H1 (cell line): ENCODE measurements at regions not wholly inside any gene's neighbourhood (a gene's known extent, or its start where the extent isn't known, plus 50 kb on each side); places are given as distances from the start of the nearest gene placed in this dataset.

Experiments
- CTCF ChIA-PET: fragments of 300-600 bp; sonication (Branson Sonifier 250); formaldehyde crosslinking; loops from one replicate; lab custom pipeline; 2021; ENCODE audit not compliant: partially characterized antibody; lab: Charles Lee
- POLR2A ChIA-PET: fragments of 300-600 bp; sonication (Branson Sonifier 250); formaldehyde crosslinking; loops from one replicate; lab custom pipeline; 2021; ENCODE audit warnings: inconsistent platforms; ENCODE audit not compliant: partially characterized antibody; lab: Charles Lee
- DNase-seq, 2 experiments: peaks; one replicate each; pipeline versions ENCODE4 v3.0.0 to v3.0.0-alpha.2; 2010 to 2022; ENCODE audit warnings: low spot score in 2 of 2, low read depth in 1 of 2, mixed read lengths in 1 of 2
- FAIRE-seq: peaks from 2 replicates; lab custom pipeline; 2011; peaks lifted over from hg19 to GRCh38; lab: Jason Lieb, UNC
- H2AFZ ChIP-seq: 2 replicates; pipeline ENCODE4 v1.8.1; 2012; ENCODE audit warnings: low read length, inconsistent platforms
- H2AK5ac ChIP-seq: 2 replicates; pipeline ENCODE4 v1.6.1; 2013; ENCODE audit warnings: low read depth, low read length
- H2BK120ac ChIP-seq: replicated peaks from 2 replicates; pipeline ENCODE3; 2013; ENCODE audit warnings: low read depth, low read length, inconsistent platforms
- H2BK12ac ChIP-seq: 2 replicates; pipeline ENCODE4 v1.6.1; 2013; ENCODE audit warnings: low read depth, low read length
- H2BK15ac ChIP-seq: 2 replicates; pipeline ENCODE4 v1.6.1; 2013; ENCODE audit warnings: low read length
- H2BK20ac ChIP-seq: 2 replicates; pipeline ENCODE4 v1.6.1; 2013; ENCODE audit warnings: low read length
- H2BK5ac ChIP-seq: 2 replicates; pipeline ENCODE4 v1.6.1; 2013; ENCODE audit warnings: low read depth, low read length
- H3K14ac ChIP-seq: 2 replicates; pipeline ENCODE4 v1.6.1; 2013; ENCODE audit warnings: inconsistent platforms; ENCODE audit not compliant: insufficient read length
- H3K18ac ChIP-seq: 2 replicates; pipeline ENCODE4 v1.6.1; 2013; ENCODE audit warnings: low read length; ENCODE audit errors: extremely low read depth
- H3K23ac ChIP-seq: 2 replicates; pipeline ENCODE4 v1.6.1; 2013; ENCODE audit warnings: inconsistent platforms; ENCODE audit not compliant: insufficient read length
- H3K23me2 ChIP-seq: 2 replicates; pipeline ENCODE4 v1.6.1; 2013; ENCODE audit warnings: low read depth, low read length
- H3K27ac ChIP-seq: 2 replicates; pipeline ENCODE4 v1.6.1; 2011; ENCODE audit warnings: low read depth, low read length, inconsistent platforms
- H3K27me3 ChIP-seq, 4 experiments: replicated peaks in 1 of 4; 1 replicate in 1 of 4; 2 replicates in 3 of 4; pipeline versions ENCODE4 v1.6.1 to v1.8.1; 2011 to 2013; ENCODE audit warnings: low read length in 3 of 4, mild to moderate bottlenecking in 3 of 4, inconsistent platforms in 2 of 4, mixed read lengths in 2 of 4, moderate library complexity in 1 of 4; ENCODE audit not compliant: control insufficient read depth in 3 of 4, insufficient read depth in 3 of 4; ENCODE audit errors: extremely low read depth in 1 of 4
- H3K36me3 ChIP-seq, 4 experiments: 2 replicates each; pipeline versions ENCODE4 v1.6.1 to v1.8.1; 2011 to 2013; ENCODE audit warnings: mild to moderate bottlenecking in 4 of 4, low read length in 3 of 4, moderate library complexity in 2 of 4, control low read depth in 1 of 4, inconsistent platforms in 1 of 4; ENCODE audit not compliant: insufficient read depth in 4 of 4, control insufficient read depth in 2 of 4
- H3K4ac ChIP-seq: replicated peaks from 2 replicates; pipeline ENCODE3; 2013; ENCODE audit warnings: low read length, low read depth, mixed read lengths, inconsistent platforms; ENCODE audit not compliant: insufficient read length
- H3K4me1 ChIP-seq, 4 experiments: replicated peaks in 1 of 4; 1 replicate in 1 of 4; 2 replicates in 3 of 4; pipeline versions ENCODE4 v1.6.1 to v1.8.1; 2011 to 2013; ENCODE audit warnings: low read length in 3 of 4, inconsistent platforms in 2 of 4, mixed read lengths in 1 of 4; ENCODE audit not compliant: insufficient read depth in 4 of 4, control insufficient read depth in 3 of 4
- H3K4me2 ChIP-seq, 2 experiments: 2 replicates each; pipeline versions ENCODE4 v1.6.1 to v1.8.1; 2011 to 2013; ENCODE audit warnings: low read depth in 2 of 2, low read length in 2 of 2, control low read depth in 1 of 2, inconsistent platforms in 1 of 2, mild to moderate bottlenecking in 1 of 2; ENCODE audit not compliant: insufficient read depth in 1 of 2
- H3K4me3 ChIP-seq, 4 experiments: fragments of 200-600, 300-600 bp in 1 of 4; sonication (generic), shearing (Covaris generic), sonication (Bioruptor Twin) in 1 of 4; 2 replicates each; pipeline versions ENCODE4 v1.5.1 to v1.8.1; 2011 to 2016; ENCODE audit warnings: low read length in 4 of 4, low read depth in 3 of 4, control low read depth in 2 of 4, inconsistent platforms in 2 of 4, mild to moderate bottlenecking in 2 of 4, mixed read lengths in 1 of 4, moderate library complexity in 1 of 4; ENCODE audit not compliant: insufficient read depth in 2 of 4; ENCODE audit errors: extremely low read depth in 1 of 4
- H3K56ac ChIP-seq: replicated peaks from 2 replicates; pipeline ENCODE3; 2013; ENCODE audit warnings: low read depth, mild to moderate bottlenecking, mixed read lengths, low read length, inconsistent platforms; ENCODE audit not compliant: insufficient read length
- H3K79me1 ChIP-seq: 2 replicates; pipeline ENCODE4 v1.6.1; 2013; ENCODE audit warnings: low read depth, low read length, control low read depth
- H3K79me2 ChIP-seq, 2 experiments: 2 replicates each; pipeline versions ENCODE4 v1.6.1 to v1.8.1; 2012 to 2013; ENCODE audit warnings: low read length in 2 of 2, mild to moderate bottlenecking in 2 of 2, inconsistent platforms in 1 of 2; ENCODE audit not compliant: insufficient read depth in 2 of 2, control insufficient read depth in 1 of 2
- H3K9ac ChIP-seq, 4 experiments: replicated peaks in 1 of 4; 1 replicate in 1 of 4; 2 replicates in 3 of 4; pipeline versions ENCODE4 v1.6.1 to v1.8.1; 2011 to 2013; ENCODE audit warnings: low read depth in 3 of 4, low read length in 3 of 4, control low read depth in 2 of 4, mild to moderate bottlenecking in 2 of 4, moderate library complexity in 2 of 4, inconsistent platforms in 1 of 4; ENCODE audit errors: extremely low read depth in 1 of 4
- H3K9me3 ChIP-seq, 2 experiments: 2 replicates each; pipeline versions ENCODE4 v1.6.1 to v1.8.1; 2012 to 2013; ENCODE audit warnings: mild to moderate bottlenecking in 2 of 2, moderate library complexity in 2 of 2, control low read depth in 1 of 2, inconsistent platforms in 1 of 2, low read depth in 1 of 2, low read length in 1 of 2, mixed read lengths in 1 of 2; ENCODE audit not compliant: insufficient read depth in 2 of 2
- H4K20me1 ChIP-seq, 2 experiments: replicated peaks in 1 of 2; 2 replicates each; pipeline versions ENCODE3 to v1.8.1; 2011 to 2013; ENCODE audit warnings: inconsistent platforms in 2 of 2, low read length in 2 of 2, mild to moderate bottlenecking in 1 of 2; ENCODE audit not compliant: insufficient read depth in 2 of 2, control insufficient read depth in 1 of 2
- H4K5ac ChIP-seq: 2 replicates; pipeline ENCODE4 v1.6.1; 2013; ENCODE audit warnings: low read length, low read depth, mixed read lengths, inconsistent platforms; ENCODE audit not compliant: insufficient read length
- H4K8ac ChIP-seq: 2 replicates; pipeline ENCODE4 v1.8.0; 2013; ENCODE audit warnings: mild to moderate bottlenecking, moderate library complexity, low read length, inconsistent platforms; ENCODE audit not compliant: insufficient read depth; ENCODE audit errors: extremely low read depth
- H4K91ac ChIP-seq: replicated peaks from 2 replicates; pipeline ENCODE3; 2013; ENCODE audit warnings: low read length, mixed read lengths, inconsistent platforms; ENCODE audit not compliant: insufficient read length
- ATF2 ChIP-seq: IDR thresholded peaks from 2 replicates; pipeline ENCODE4 v1.6.1; 2012; ENCODE audit warnings: low read length, inconsistent platforms
- BACH1 ChIP-seq: IDR thresholded peaks from 2 replicates; pipeline ENCODE4 v1.6.1; 2012; ENCODE audit warnings: low read length, improper control_type of control experiment
- CBX8 ChIP-seq: fragments of 300-800, 300-1000 bp; sonication (generic); IDR thresholded peaks from 2 replicates; pipeline ENCODE4 v1.7.1; 2016; ENCODE audit warnings: low read depth, low read length, borderline replicate concordance
- CREB1 ChIP-seq: IDR thresholded peaks from 2 replicates; pipeline ENCODE4 v1.6.1; 2012; ENCODE audit warnings: inconsistent platforms
- EZH2 ChIP-seq: fragments of 200-600 bp; sonication (generic); IDR thresholded peaks from 2 replicates; pipeline ENCODE4 v1.7.1; 2012; ENCODE audit warnings: low read depth, mild to moderate bottlenecking, moderate library complexity, low read length, inconsistent platforms; ENCODE audit not compliant: severe bottlenecking
- NANOG ChIP-seq: IDR thresholded peaks from 2 replicates; pipeline ENCODE4 v1.6.1; 2011; ENCODE audit warnings: low read length, low read depth, mild to moderate bottlenecking, inconsistent platforms; ENCODE audit not compliant: insufficient read depth, poor library complexity, severe bottlenecking
- RAD21 ChIP-seq, 2 experiments: IDR thresholded peaks in 1 of 2; conservative IDR thresholded peaks in 1 of 2; 2 replicates each; pipeline ENCODE4 v1.6.1; 2011; ENCODE audit warnings: low read depth in 2 of 2, low read length in 2 of 2, improper control_type of control experiment in 1 of 2, inconsistent platforms in 1 of 2, mild to moderate bottlenecking in 1 of 2, moderate library complexity in 1 of 2
- SIX5 ChIP-seq: IDR thresholded peaks from 2 replicates; pipeline ENCODE4 v1.6.1; 2011; ENCODE audit warnings: mild to moderate bottlenecking, low read depth, low read length
- SP4 ChIP-seq: IDR thresholded peaks from 2 replicates; pipeline ENCODE4 v1.6.1; 2012; ENCODE audit warnings: low read length, inconsistent platforms
- TCF12 ChIP-seq: IDR thresholded peaks from 2 replicates; pipeline ENCODE4 v1.6.1; 2011; ENCODE audit warnings: low read depth, mild to moderate bottlenecking, low read length
- TEAD4 ChIP-seq: IDR thresholded peaks from 2 replicates; pipeline ENCODE4 v1.6.1; 2012; ENCODE audit warnings: low read depth, low read length, inconsistent platforms, mixed read lengths
- YY1 ChIP-seq: IDR thresholded peaks from 2 replicates; pipeline ENCODE4 v1.6.1; 2011; ENCODE audit warnings: low read depth, mild to moderate bottlenecking, low read length
- ZNF274 ChIP-seq: IDR thresholded peaks from 2 replicates; pipeline ENCODE4 v1.7.0; 2012; ENCODE audit warnings: low read length, borderline replicate concordance; ENCODE audit errors: extremely low read depth
- WGBS, 2 experiments: shearing (Covaris generic) in 1 of 2; methylation state at CpG; one replicate each; pipeline versions ENCODE4 v1.1.6 to v1.1.7; 2013 to 2015; ENCODE audit warnings: low lambda C conversion rate in 2 of 2, mixed read lengths in 2 of 2, inconsistent platforms in 1 of 2, low coverage in 1 of 2, missing lambda C conversion rate in 1 of 2; ENCODE audit not compliant: insufficient replicate concordance in 2 of 2, insufficient coverage in 1 of 2, insufficient read length in 1 of 2; ENCODE audit errors: extremely low coverage in 1 of 2, missing lambda C conversion rate in 1 of 2; 5-methylcytosine and 5-hydroxymethylcytosine counted together

DNA sequence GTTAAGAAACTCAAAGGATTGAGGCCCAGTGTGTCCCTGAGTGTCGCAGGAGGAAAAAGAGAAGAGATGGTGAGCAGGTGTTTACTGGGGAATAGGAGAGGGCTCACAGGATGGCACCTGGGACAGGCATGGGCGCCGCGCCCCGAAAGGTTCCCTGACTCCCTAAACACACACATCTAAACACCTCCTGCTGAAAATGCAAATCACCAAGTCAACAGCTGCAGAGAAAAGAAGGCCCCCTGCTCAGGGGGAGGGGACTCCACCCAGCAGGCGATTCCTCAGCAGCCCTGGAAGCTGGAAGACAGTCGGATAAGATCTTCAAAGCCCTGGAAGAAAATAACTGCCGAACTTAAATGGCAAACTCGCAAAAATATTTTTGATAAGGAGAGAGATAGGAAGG, 377.2 kb downstream of the BRD1 start:
- Histone ChIP-seq H2BK120ac (no peak overlapping the region), H4K8ac (no peak overlapping the region), H3K4me3 (peak overlapping the region in 3 of 4 experiments; percentile 1 to 42 (median 10); a peak in 3 of 8 replicates), H3K23ac (no peak overlapping the region), H2AFZ (no peak overlapping the region), H3K27ac (no peak overlapping the region), H3K27me3 (peaks cover 2 to 26% (median 12%) of the 10 kb centered on the region in 4 experiments; a peak in 6 of 7 replicates), H2BK15ac (0 out of 2 replicates have a peak overlapping the region, but pooled peaks have one; percentile 97), H3K4me1 (peaks cover 0 to 18% (median 12%) of the 10 kb centered on the region in 4 experiments; a peak in 6 of 7 replicates), H2BK20ac (no peak overlapping the region), H3K4me2 (peak overlapping the region; percentile 68 to 76), H3K79me2 (no peaks in the 10 kb centered on the region), H2AK5ac (no peak overlapping the region), H3K9ac (no peak overlapping the region; a peak in 1 of 7 replicates), H3K18ac (no peak overlapping the region), H4K20me1 (peaks cover 0 to 9% of the 10 kb centered on the region in 2 experiments), H3K4ac (no peak overlapping the region), H3K79me1 (no peaks in the 10 kb centered on the region; the same call in 1 of the 2 replicates), H2BK5ac (no peak overlapping the region), H3K23me2 (peaks cover 18% of the 10 kb centered on the region), H4K5ac (no peak overlapping the region), H3K9me3 (no peaks in the 10 kb centered on the region; a peak in 1 of 4 replicates), H3K36me3 (no peaks in the 10 kb centered on the region; a peak in 1 of 8 replicates), H4K91ac (no peak overlapping the region), H2BK12ac (no peak overlapping the region), H3K56ac (no peak overlapping the region), H3K14ac (no peak overlapping the region)
- POLR2A ChIA-PET, result no interaction called here
- CTCF ChIA-PET, result interaction anchor here (0.5 to 1.7 kb wide), 6 partner anchors 10 to 707 kb away, joined by 3 to 7 read pairs (median 3); no protein-coding TSS in a partner anchor
- DNase-seq, result peak in 1 of 2 experiments; percentile 23
- 3% methylated on average over 9 of the region's 9 CpGs; no CpG with 5 or more reads in 1 of the 2 experiments for WGBS, 2 experiments
- no peak for FAIRE-seq
- TF ChIP-seq ZNF274, result no peak
- no peak for TF ChIP-seq YY1
- TF ChIP-seq ATF2, result no peak
- TF ChIP-seq TCF12, result peak; percentile 83; the same call in 1 of the 2 replicates
- no peak for TF ChIP-seq SIX5
- peak; percentile 27 for TF ChIP-seq EZH2
- TF ChIP-seq CBX8, result no peak
- TF ChIP-seq RAD21 (IDR thresholded peaks at IDR 0.05 in 1 of 2, conservative IDR thresholded peaks at IDR 0.05 in 1 of 2; ENCODE audit: low read depth in 2 of 2, low read length in 2 of 2), result no peak
- TF ChIP-seq SP4, result no peak
- TF ChIP-seq NANOG, result no peak
- no peak for TF ChIP-seq BACH1
- no peak for TF ChIP-seq TEAD4
- TF ChIP-seq CREB1, result no peak
